Endothelial cell of umbilical vein (primary cell): ENCODE measurements at regions not wholly inside any gene's neighbourhood (a gene's known extent, or its start where the extent isn't known, plus 50 kb on each side); places are given as distances from the start of the nearest gene placed in this dataset.

Source experiments
- CTCF ChIP-seq, 2 donors: IDR thresholded peaks; 1 replicate in 1 of 2; 2 replicates in 1 of 2; pipeline ENCODE4 v1.5.1; 2011; ENCODE audit warnings: low read length in 2 of 2, mild to moderate bottlenecking in 2 of 2, moderate library complexity in 2 of 2, control low read depth in 1 of 2, inconsistent platforms in 1 of 2, low read depth in 1 of 2; ENCODE audit not compliant: insufficient read depth in 1 of 2; ENCODE audit errors: extremely low read depth in 1 of 2
- POLR2A ChIP-seq: IDR thresholded peaks from 2 replicates; pipeline ENCODE4 v1.6.1; 2012; ENCODE audit warnings: low read depth, mild to moderate bottlenecking, control low read depth, low read length
- POLR2AphosphoS5 ChIP-seq: IDR thresholded peaks from 2 replicates; pipeline ENCODE4 v1.6.1; 2012; ENCODE audit warnings: low read depth, mild to moderate bottlenecking, control low read depth, low read length, moderate library complexity; ENCODE audit not compliant: insufficient read depth

GRCh38 chr21:14829685-14830084, 235.1 kb downstream of the NRIP1 start:
- no peak for TF ChIP-seq CTCF (IDR thresholded peaks at IDR 0.05; ENCODE audit: extremely low read depth in 1 of 2, insufficient read depth in 1 of 2, low read depth in 1 of 2, low read length in 2 of 2)
- TF ChIP-seq POLR2AphosphoS5 = no peak
- TF ChIP-seq POLR2A = no peak
